Endothelial cell of umbilical vein (primary cell): ENCODE measurements at regions not wholly inside any gene's neighbourhood (a gene's known extent, or its start where the extent isn't known, plus 50 kb on each side); places are given as distances from the start of the nearest gene placed in this dataset.

Experiments used
- BruUV-seq: library from RNA; stranded (reverse); fragments of 400-500 nt; replicated peaks from 2 replicates; lab custom pipeline; 2021; lab: Mats Ljungman, UMichigan
- CTCF ChIA-PET: fragments of 300-600, 350-600 bp; sonication (Branson Sonifier 250); formaldehyde crosslinking; loops from one replicate; lab custom pipeline; 2021; ENCODE audit warnings: antibody characterized with exemption, inconsistent platforms; lab: Charles Lee
- POLR2A ChIA-PET: fragments of 300-600, 350-600 bp; sonication (Branson Sonifier 250); formaldehyde crosslinking; loops from one replicate; lab custom pipeline; 2021; ENCODE audit warnings: antibody characterized with exemption, inconsistent platforms; lab: Charles Lee
- DNase-seq: peaks from one replicate; pipeline ENCODE4 v3.0.0-alpha.2; 2011; ENCODE audit warnings: low read depth, low spot score
- FAIRE-seq: peaks from 2 replicates; lab custom pipeline; 2011; peaks lifted over from hg19 to GRCh38; lab: Jason Lieb, UNC
- H2AFZ ChIP-seq: 2 replicates; pipeline ENCODE4 v1.6.0; 2012; ENCODE audit warnings: low read depth, low read length, control low read depth, inconsistent platforms
- H3K27ac ChIP-seq: 2 replicates; pipeline ENCODE4 v1.5.1; 2011; ENCODE audit warnings: low read depth, mild to moderate bottlenecking, control low read depth, low read length, moderate library complexity; ENCODE audit not compliant: insufficient read depth
- H3K27me3 ChIP-seq, 2 experiments: 2 replicates each; pipeline versions ENCODE4 v1.6.0 to v1.6.1; 2011; ENCODE audit warnings: low read length in 2 of 2, mixed read lengths in 1 of 2; ENCODE audit not compliant: control insufficient read depth in 2 of 2, insufficient read depth in 2 of 2
- H3K36me3 ChIP-seq, 2 experiments: 2 replicates in 1 of 2; 3 replicates in 1 of 2; pipeline ENCODE4 v1.5.1; 2011; ENCODE audit warnings: low read length in 2 of 2, mild to moderate bottlenecking in 1 of 2, moderate library complexity in 1 of 2; ENCODE audit not compliant: control insufficient read depth in 2 of 2, insufficient read depth in 2 of 2; ENCODE audit errors: extremely low read depth in 1 of 2
- H3K4me1 ChIP-seq: 3 replicates; pipeline ENCODE4 v1.5.1; 2011; ENCODE audit warnings: mild to moderate bottlenecking, low read length; ENCODE audit not compliant: control insufficient read depth, insufficient read depth; ENCODE audit errors: extremely low read depth
- H3K4me2 ChIP-seq: 2 replicates; pipeline ENCODE4 v1.6.1; 2011; ENCODE audit warnings: low read length, control low read depth, mixed read lengths; ENCODE audit not compliant: insufficient read depth
- H3K4me3 ChIP-seq, 3 experiments: fragments of 200-600 bp in 1 of 3; sonication (generic), shearing (Covaris generic) in 1 of 3; replicated peaks in 1 of 3; 2 replicates each; pipeline ENCODE4 v1.5.1; 2011 to 2016; ENCODE audit warnings: control low read depth in 3 of 3, low read length in 3 of 3, mild to moderate bottlenecking in 2 of 3, inconsistent platforms in 1 of 3, low read depth in 1 of 3, moderate library complexity in 1 of 3; ENCODE audit not compliant: insufficient read depth in 1 of 3
- H3K79me2 ChIP-seq: 2 replicates; pipeline ENCODE4 v1.6.0; 2012; ENCODE audit warnings: low read length, inconsistent platforms; ENCODE audit not compliant: control insufficient read depth, insufficient read depth
- H3K9ac ChIP-seq: replicated peaks from 2 replicates; pipeline ENCODE3; 2011; ENCODE audit warnings: low read length, control low read depth; ENCODE audit not compliant: insufficient read depth; ENCODE audit errors: extremely low read depth
- H3K9me1 ChIP-seq: replicated peaks from 3 replicates; pipeline ENCODE4 v1.6.0; 2011; ENCODE audit warnings: mild to moderate bottlenecking, low read length; ENCODE audit not compliant: control insufficient read depth, insufficient read depth; ENCODE audit errors: extremely low read depth
- H3K9me3 ChIP-seq: replicated peaks from 2 replicates; pipeline ENCODE4 v1.5.1; 2012; ENCODE audit warnings: low read length, inconsistent platforms; ENCODE audit not compliant: control insufficient read depth, insufficient read depth
- H4K20me1 ChIP-seq: replicated peaks from 2 replicates; pipeline ENCODE3; 2011; ENCODE audit warnings: mild to moderate bottlenecking, low read length; ENCODE audit not compliant: control insufficient read depth, insufficient read depth; ENCODE audit errors: extremely low read depth
- CTCF ChIP-seq, 2 donors: IDR thresholded peaks; 1 replicate in 1 of 2; 2 replicates in 1 of 2; pipeline ENCODE4 v1.5.1; 2011; ENCODE audit warnings: low read length in 2 of 2, mild to moderate bottlenecking in 2 of 2, moderate library complexity in 2 of 2, control low read depth in 1 of 2, inconsistent platforms in 1 of 2, low read depth in 1 of 2; ENCODE audit not compliant: insufficient read depth in 1 of 2; ENCODE audit errors: extremely low read depth in 1 of 2
- EZH2 ChIP-seq: IDR thresholded peaks from 2 replicates; pipeline ENCODE4 v1.6.1; 2012; ENCODE audit warnings: borderline replicate concordance, low read depth, mild to moderate bottlenecking, moderate library complexity, low read length, inconsistent platforms; ENCODE audit not compliant: severe bottlenecking
- FOS ChIP-seq: IDR thresholded peaks from 2 replicates; pipeline ENCODE4 v1.6.1; 2011; ENCODE audit warnings: mild to moderate bottlenecking, low read length, moderate library complexity, borderline replicate concordance; ENCODE audit not compliant: insufficient read depth
- GATA2 ChIP-seq: IDR thresholded peaks from 2 replicates; pipeline ENCODE4 v1.7.0; 2011; ENCODE audit warnings: low read depth, mild to moderate bottlenecking, moderate library complexity, mixed read lengths, low read length; ENCODE audit not compliant: insufficient read length, insufficient read depth
- JUN ChIP-seq: IDR thresholded peaks from 2 replicates; pipeline ENCODE4 v1.6.1; 2011; ENCODE audit warnings: borderline replicate concordance, low read depth; ENCODE audit not compliant: insufficient read length, insufficient read depth
- MYC ChIP-seq: IDR thresholded peaks from one replicate; pipeline ENCODE4 v1.6.1; 2011; ENCODE audit warnings: mild to moderate bottlenecking, low read depth, low read length
- POLR2A ChIP-seq: IDR thresholded peaks from 2 replicates; pipeline ENCODE4 v1.6.1; 2012; ENCODE audit warnings: low read depth, mild to moderate bottlenecking, control low read depth, low read length
- POLR2AphosphoS5 ChIP-seq: IDR thresholded peaks from 2 replicates; pipeline ENCODE4 v1.6.1; 2012; ENCODE audit warnings: low read depth, mild to moderate bottlenecking, control low read depth, low read length, moderate library complexity; ENCODE audit not compliant: insufficient read depth
- dilution Hi-C: fragments of 300-500 bp; cut with MboI; formaldehyde crosslinking; loops from one replicate; pipeline ENCODE4 v1.15.0; 2019; ENCODE audit warnings: low sequenced_read_pairs; ENCODE audit not compliant: extremely low pct_ligation_motif_present
- intact Hi-C: fragments of 100-400 bp; cut with micrococcal nuclease; formaldehyde crosslinking; loops from one replicate; pipeline ENCODE4 v1.10.0; 2022
- TF ChIP-seq, protein P1 (sequence below): IDR thresholded peaks from 2 replicates; pipeline ENCODE4 v1.6.1; 2011; ENCODE audit not compliant: insufficient read depth, insufficient read length

DNA sequence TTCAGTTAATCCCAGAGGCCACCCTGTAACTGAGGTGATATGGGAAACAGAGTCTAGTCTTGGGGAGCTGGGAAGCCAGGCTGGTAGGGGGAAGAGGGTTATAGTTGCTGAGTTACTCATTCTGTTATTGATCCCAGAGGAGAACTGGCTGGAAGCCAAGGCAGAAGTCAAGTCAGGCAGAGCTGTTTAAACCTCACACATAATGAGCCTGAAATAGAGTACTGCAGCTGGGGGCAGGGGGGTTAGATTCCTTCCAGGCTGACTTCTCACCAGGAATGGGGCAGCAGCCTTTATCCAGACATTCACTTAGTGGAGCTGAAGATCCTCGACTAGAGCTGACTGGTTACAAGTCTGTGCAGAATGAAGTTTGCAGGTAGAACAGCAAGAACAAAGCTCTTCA, 144.9 kb downstream of the C4orf33 start:
- no peaks in the 10 kb centered on the region for H3K36me3 ChIP-seq
- intact Hi-C loops = no loop called here
- ChIA-PET CTCF (interaction anchor here (1.4 kb wide), 1 partner anchor 10 kb away, joined by 3 read pairs; no protein-coding TSS in a partner anchor), POLR2A (no interaction called here)
- H3K9ac ChIP-seq = no peak overlapping the region
- H3K79me2 ChIP-seq = no peaks in the 10 kb centered on the region
- no peaks in the 10 kb centered on the region for H4K20me1 ChIP-seq
- H3K4me3 ChIP-seq = no peak overlapping the region
- FAIRE-seq = no peak
- dilution Hi-C loops = no loop called here
- DNase-seq = no peak
- no TSS peak for BruUV-seq
- H2AFZ ChIP-seq = no peak overlapping the region
- no peaks in the 10 kb centered on the region for H3K27me3 ChIP-seq
- H3K4me1 ChIP-seq = no peaks in the 10 kb centered on the region
- H3K9me1 ChIP-seq = no peaks in the 10 kb centered on the region
- no peaks in the 10 kb centered on the region for H3K9me3 ChIP-seq
- H3K4me2 ChIP-seq = no peak overlapping the region
- no peak overlapping the region for H3K27ac ChIP-seq
- TF ChIP-seq POLR2AphosphoS5 (no peak), MYC (no peak), CTCF (IDR thresholded peaks at IDR 0.05; ENCODE audit: extremely low read depth in 1 of 2, insufficient read depth in 1 of 2, low read depth in 1 of 2, low read length in 2 of 2) (no peak), FOS (no peak), POLR2A (no peak), JUN (no peak), GATA2 (no peak), EZH2 (no peak)
- TF ChIP-seq, protein P1, sequence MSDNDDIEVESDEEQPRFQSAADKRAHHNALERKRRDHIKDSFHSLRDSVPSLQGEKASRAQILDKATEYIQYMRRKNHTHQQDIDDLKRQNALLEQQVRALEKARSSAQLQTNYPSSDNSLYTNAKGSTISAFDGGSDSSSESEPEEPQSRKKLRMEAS = no peak
